Pancreas (tissue), 10 donors: ENCODE measurements at regions not wholly inside any gene's neighbourhood (a gene's known extent, or its start where the extent isn't known, plus 50 kb on each side); places are given as distances from the start of the nearest gene placed in this dataset.

Experiments used
- ATAC-seq, 4 donors: fragments of 200-7000 bp; cut with Tn5 transposase; one replicate each; pipeline versions ENCODE4 v1.8.0 to v1.9.1; 2020; ENCODE audit warnings: mild to moderate bottlenecking in 4 of 4, moderate library complexity in 4 of 4
- DNase-seq, 6 donors: peaks; one replicate each; pipeline ENCODE4 v3.0.0-alpha.2; 2020
- FAIRE-seq: peaks from 2 replicates; lab custom pipeline; 2012; peaks lifted over from hg19 to GRCh38; lab: Jason Lieb, UNC
- H3K27ac ChIP-seq, 4 donors: fragments of 200-600 bp; sonication (generic); 1 replicate in 3 of 4; 2 replicates in 1 of 4; pipeline versions ENCODE4 v1.5.0 to v1.8.0; 2020
- H3K27me3 ChIP-seq, 4 donors: fragments of 200-600 bp; one replicate each; pipeline ENCODE4 v1.8.0; 2021
- H3K36me3 ChIP-seq, 3 donors: fragments of 200-600 bp; sonication (generic) in 1 of 3; one replicate each; pipeline versions ENCODE4 v1.5.0 to v1.8.0; 2020 to 2021
- H3K4me1 ChIP-seq, 3 donors: fragments of 200-600 bp; one replicate each; pipeline ENCODE4 v1.8.0; 2021
- H3K4me3 ChIP-seq, 4 donors: fragments of 200-600 bp; sonication (generic) in 2 of 4; one replicate each; pipeline versions ENCODE4 v1.5.0 to v1.8.0; 2020 to 2021
- H3K9me3 ChIP-seq, 4 donors: fragments of 200-600 bp; one replicate each; pipeline ENCODE4 v1.8.0; 2021
- WGBS, 2 donors: extraction: QIAGEN DNeasy Blood & Tissue Kit; methylation state at CpG; one replicate each; pipeline ENCODE4 v1.1.7; 2013; 5-methylcytosine and 5-hydroxymethylcytosine counted together
- intact Hi-C, 3 donors: fragments of 100-400 bp; cut with DNase I; formaldehyde crosslinking; loops; one replicate each; pipeline versions ENCODE4 v1.11.1 to v1.14.2; 2022
- TF ChIP-seq, protein P1 (sequence below), 4 donors: fragments of 200-600 bp; sonication (generic) in 3 of 4; IDR thresholded peaks; one replicate each; pipeline versions ENCODE4 v1.5.0 to v1.8.0; 2021; ENCODE audit warnings: antibody characterized with exemption in 4 of 4
- donor health status: healthy with polysubstance abuse.
- donor health status: DM: no; HTN: no; CAD: no; lungs with moderate emphysema.
- donor health status: DM: no; HTN: no; CAD: no.
- donor health status: control.
- donor health status: control.
- donor health status: Bipolar disorder and iron deficiency.
- donor health status: DM: yes; HTN: yes; CAD: no.
- donor health status: DM: no; HTN: no; CAD: no.
- donor health status: DM: no; HTN: no; CAD: no.
- donor health status: DM: yes; HTN: yes; CAD: no.

DNA sequence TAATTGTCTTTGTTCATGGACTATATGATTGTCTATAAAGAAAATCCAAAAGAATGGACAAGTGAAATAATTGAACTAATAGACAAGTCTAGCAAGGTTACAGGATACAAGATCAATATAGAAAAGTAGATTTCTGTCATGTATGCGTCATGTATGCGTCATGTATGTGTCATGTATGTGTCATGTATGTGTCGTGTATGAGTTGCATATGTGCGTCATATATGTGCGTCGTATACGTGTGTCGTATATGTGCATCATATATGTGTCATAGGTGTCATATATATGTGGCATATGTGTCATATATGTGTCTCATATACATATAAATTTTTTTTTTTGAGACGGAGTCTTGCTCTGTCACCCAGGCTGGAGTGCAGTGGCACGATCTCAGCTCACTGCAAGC lies 516.8 kb downstream of the NOVA1 start:
- Histone ChIP-seq H3K4me1 (no peaks in the 10 kb centered on the region), H3K36me3 (no peaks in the 10 kb centered on the region), H3K9me3 (no peaks in the 10 kb centered on the region), H3K4me3 (no peak overlapping the region), H3K27ac (no peak overlapping the region), H3K27me3 (no peaks in the 10 kb centered on the region)
- DNase-seq: no peak
- WGBS, 2 donors: 71 to 84% methylated on average over 10 of the region's 10 CpGs
- TF ChIP-seq, protein P1, sequence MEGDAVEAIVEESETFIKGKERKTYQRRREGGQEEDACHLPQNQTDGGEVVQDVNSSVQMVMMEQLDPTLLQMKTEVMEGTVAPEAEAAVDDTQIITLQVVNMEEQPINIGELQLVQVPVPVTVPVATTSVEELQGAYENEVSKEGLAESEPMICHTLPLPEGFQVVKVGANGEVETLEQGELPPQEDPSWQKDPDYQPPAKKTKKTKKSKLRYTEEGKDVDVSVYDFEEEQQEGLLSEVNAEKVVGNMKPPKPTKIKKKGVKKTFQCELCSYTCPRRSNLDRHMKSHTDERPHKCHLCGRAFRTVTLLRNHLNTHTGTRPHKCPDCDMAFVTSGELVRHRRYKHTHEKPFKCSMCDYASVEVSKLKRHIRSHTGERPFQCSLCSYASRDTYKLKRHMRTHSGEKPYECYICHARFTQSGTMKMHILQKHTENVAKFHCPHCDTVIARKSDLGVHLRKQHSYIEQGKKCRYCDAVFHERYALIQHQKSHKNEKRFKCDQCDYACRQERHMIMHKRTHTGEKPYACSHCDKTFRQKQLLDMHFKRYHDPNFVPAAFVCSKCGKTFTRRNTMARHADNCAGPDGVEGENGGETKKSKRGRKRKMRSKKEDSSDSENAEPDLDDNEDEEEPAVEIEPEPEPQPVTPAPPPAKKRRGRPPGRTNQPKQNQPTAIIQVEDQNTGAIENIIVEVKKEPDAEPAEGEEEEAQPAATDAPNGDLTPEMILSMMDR (IDR thresholded peaks at IDR 0.05): no peak
- no peak for ATAC-seq
- FAIRE-seq: no peak
- intact Hi-C loops: no loop called here

DNA sequence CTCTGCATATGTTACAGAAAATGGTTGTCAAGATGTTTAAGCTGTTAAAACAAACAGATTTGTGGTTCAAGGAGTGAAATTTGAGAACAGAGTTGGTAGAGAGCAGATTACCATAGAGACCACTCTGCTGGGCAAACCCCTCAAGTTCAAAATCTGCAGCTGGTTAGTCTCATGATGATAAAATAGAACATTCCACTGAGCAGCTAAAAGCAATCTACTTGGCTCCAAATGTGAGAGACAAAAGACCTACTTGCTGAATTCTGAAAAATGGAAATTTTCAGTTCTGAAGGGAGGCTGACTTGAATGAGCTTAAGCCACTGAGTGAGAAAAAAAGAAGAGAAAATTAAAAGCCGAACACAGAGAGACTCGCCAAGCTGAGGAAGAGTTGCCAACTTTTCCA lies 519.3 kb downstream of the NOVA1 start:
- no peak for DNase-seq
- Histone ChIP-seq H3K4me1 (no peaks in the 10 kb centered on the region), H3K27ac (no peak overlapping the region), H3K27me3 (no peaks in the 10 kb centered on the region), H3K4me3 (no peak overlapping the region), H3K9me3 (no peaks in the 10 kb centered on the region), H3K36me3 (no peaks in the 10 kb centered on the region)
- intact Hi-C loops: no loop called here
- TF ChIP-seq, protein P1 (IDR thresholded peaks at IDR 0.05): no peak
- FAIRE-seq: no peak
- 66 to 69% methylated on average over 2 of the region's 2 CpGs for WGBS, 2 donors
- ATAC-seq: no peak

DNA sequence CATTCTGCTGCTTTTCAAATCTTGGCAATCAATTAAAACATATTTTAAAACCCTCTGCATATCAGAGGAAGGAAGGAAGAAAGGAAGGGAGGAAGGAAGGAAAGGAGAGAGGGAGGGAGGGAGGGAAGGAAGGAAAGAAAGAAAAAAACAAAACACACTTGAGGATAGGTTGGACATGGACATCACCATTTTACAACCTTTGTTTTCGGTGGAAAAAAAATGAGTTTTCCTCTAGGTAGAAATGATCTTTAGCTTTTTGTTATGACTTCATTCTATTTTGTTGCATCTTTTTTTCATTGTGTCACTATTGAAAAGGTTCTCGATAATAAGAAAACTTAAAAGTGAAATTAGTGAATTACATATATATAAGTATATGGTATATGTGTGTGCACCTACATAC lies 522.9 kb downstream of the NOVA1 start:
- no peak overlapping the region for H3K27ac ChIP-seq
- DNase-seq: no peak
- FAIRE-seq: no peak
- no peaks in the 10 kb centered on the region for H3K9me3 ChIP-seq
- intact Hi-C loops: no loop called here
- no peaks in the 10 kb centered on the region for H3K27me3 ChIP-seq
- H3K4me1 ChIP-seq: no peaks in the 10 kb centered on the region
- no peaks in the 10 kb centered on the region for H3K36me3 ChIP-seq
- 84 to 85% methylated on average over 2 of the region's 2 CpGs for WGBS, 2 donors
- H3K4me3 ChIP-seq: no peak overlapping the region
- ATAC-seq: no peak
- TF ChIP-seq, protein P1 (IDR thresholded peaks at IDR 0.05): no peak

DNA sequence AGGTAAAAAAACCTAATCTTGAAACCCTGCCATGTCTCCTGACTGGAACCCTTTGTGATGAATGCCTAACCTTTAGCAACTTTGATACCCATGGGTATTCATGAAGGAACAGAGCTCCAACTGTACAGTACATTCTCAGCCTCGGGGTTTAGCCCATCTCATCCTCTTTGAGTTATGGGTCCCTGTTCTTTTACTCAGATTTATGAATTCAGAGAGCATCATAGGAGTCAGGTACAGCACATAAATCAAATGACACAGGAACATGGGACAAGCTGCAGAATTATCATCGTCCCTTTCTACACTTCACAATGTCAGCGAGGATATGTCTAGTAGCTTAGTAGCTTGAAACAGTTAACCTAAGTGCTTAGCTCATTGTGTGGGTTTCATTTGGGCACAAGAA lies 527.4 kb downstream of the NOVA1 start:
- FAIRE-seq: no peak
- Histone ChIP-seq H3K27me3 (no peaks in the 10 kb centered on the region), H3K4me3 (no peak overlapping the region), H3K9me3 (no peaks in the 10 kb centered on the region), H3K27ac (no peak overlapping the region), H3K4me1 (no peaks in the 10 kb centered on the region), H3K36me3 (no peaks in the 10 kb centered on the region)
- TF ChIP-seq, protein P1 (IDR thresholded peaks at IDR 0.05): no peak
- 45 to 65% methylated on average over 3 of the region's 3 CpGs for WGBS, 2 donors
- no peak for DNase-seq
- no peak for ATAC-seq
- intact Hi-C loops: no loop called here

DNA sequence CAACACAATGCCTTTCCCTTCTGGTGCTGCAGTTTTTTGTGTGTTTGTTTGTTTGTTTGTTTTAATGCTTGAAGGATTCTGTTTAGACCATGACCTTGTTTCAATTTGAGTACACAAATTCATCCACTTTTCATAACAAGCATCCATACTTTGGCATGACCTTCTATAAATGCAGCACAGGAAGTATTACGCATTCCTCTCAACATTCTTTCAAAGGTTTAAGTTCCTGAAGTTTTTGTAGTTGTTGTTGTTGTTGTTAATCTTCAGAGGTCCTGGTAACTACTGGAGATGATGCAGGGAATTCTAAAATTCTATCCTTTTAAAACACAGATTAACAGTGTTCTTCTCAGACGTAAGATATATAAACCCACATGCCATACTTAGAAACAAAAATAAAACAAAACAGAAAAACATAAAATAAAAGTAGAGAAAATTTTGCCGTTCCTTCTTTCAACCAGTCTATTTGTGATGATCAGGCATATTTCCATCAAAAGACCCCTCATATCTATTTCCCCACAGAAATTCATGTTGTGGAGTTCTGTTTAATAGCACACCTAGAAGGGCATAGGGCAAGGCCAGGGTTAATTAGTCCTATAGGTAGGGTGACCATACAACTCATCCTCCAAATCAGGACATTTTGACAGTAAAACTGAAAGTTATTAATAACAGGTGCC lies 529.9 kb downstream of the NOVA1 start:
- H3K27ac ChIP-seq: no peak overlapping the region
- no peak overlapping the region for H3K4me3 ChIP-seq
- no peaks in the 10 kb centered on the region for H3K4me1 ChIP-seq
- no peak for ATAC-seq
- H3K9me3 ChIP-seq: no peaks in the 10 kb centered on the region
- no peaks in the 10 kb centered on the region for H3K36me3 ChIP-seq
- 71 to 81% methylated on average over 3 of the region's 3 CpGs for WGBS, 2 donors
- FAIRE-seq: no peak
- intact Hi-C loops: no loop called here
- H3K27me3 ChIP-seq: no peaks in the 10 kb centered on the region
- no peak for DNase-seq
- TF ChIP-seq, protein P1 (IDR thresholded peaks at IDR 0.05): no peak
